ENCODE measurements at regions not wholly inside any gene's neighbourhood (a gene's known extent, or its start where the extent isn't known, plus 50 kb on each side); places are given as distances from the start of the nearest gene placed in this dataset.

- DNase-seq, result no peak
Observed at GRCh38 chr3:24765399-24765798, 270.7 kb upstream of the THRB start.

- DNase-seq, result no peak
Observed at GRCh38 chr3:24769918-24770317, 275.3 kb upstream of the THRB start.

- no peak for DNase-seq
Observed at GRCh38 chr3:24773798-24774197, 279.1 kb upstream of the THRB start.

- no peak for DNase-seq
Observed at GRCh38 chr3:24780991-24781390, 286.3 kb upstream of the THRB start.

- no peak for DNase-seq
Observed at GRCh38 chr3:24781454-24781853, 286.8 kb upstream of the THRB start.

- no peak for DNase-seq
Observed at GRCh38 chr3:24793896-24794295, 299.2 kb upstream of the THRB start.

- no peak for DNase-seq
Observed at GRCh38 chr3:24802614-24803013, 308.0 kb upstream of the THRB start.

- DNase-seq, result no peak
Observed at GRCh38 chr3:24804095-24804494, 309.4 kb upstream of the THRB start.

GRCh38 chr3:24810881-24811280 lies 316.2 kb upstream of the THRB start:
- DNase-seq, result no peak

GRCh38 chr3:24812116-24812515 lies 317.5 kb upstream of the THRB start:
- DNase-seq, result no peak

GRCh38 chr3:24818055-24818454 lies 323.4 kb upstream of the THRB start:
- DNase-seq, result no peak

GRCh38 chr3:24828011-24828410 lies 333.4 kb upstream of the THRB start:
- no peak for DNase-seq

- no peak for DNase-seq
Observed at GRCh38 chr3:24828551-24828950, 333.9 kb upstream of the THRB start.

GRCh38 chr3:24829011-24829581 lies 334.4 kb upstream of the THRB start:
- no peak for DNase-seq

- DNase-seq, result no peak
Observed at GRCh38 chr3:24829629-24830229, 335.1 kb upstream of the THRB start.

GRCh38 chr3:24830230-24831152 lies 335.8 kb upstream of the THRB start:
- DNase-seq, result no peak

GRCh38 chr3:24831221-24831620 lies 336.6 kb upstream of the THRB start:
- DNase-seq, result no peak

GRCh38 chr3:24832891-24833290 lies 338.2 kb upstream of the THRB start:
- no peak for DNase-seq

GRCh38 chr3:24834442-24834841 lies 339.8 kb upstream of the THRB start:
- no peak for DNase-seq

GRCh38 chr3:24835510-24835909 lies 340.9 kb upstream of the THRB start:
- DNase-seq, result no peak

- no peak for DNase-seq
Observed at GRCh38 chr3:24837601-24838000, 343.0 kb upstream of the THRB start.

GRCh38 chr3:24838533-24838932 lies 343.9 kb upstream of the THRB start:
- no peak for DNase-seq

GRCh38 chr3:24843955-24844354 lies 349.3 kb upstream of the THRB start:
- no peak for DNase-seq

GRCh38 chr3:24845524-24846155 lies 351.0 kb upstream of the THRB start:
- no peak for DNase-seq

All from activated effector memory CD4-positive, alpha-beta T cell treated with anti-CD3 and anti-CD28 coated beads, Interleukin-2, amount 50 U/mL, for 16 hours (primary cell).